Adipocyte (in vitro differentiated cells): ENCODE measurements at regions not wholly inside any gene's neighbourhood (a gene's known extent, or its start where the extent isn't known, plus 50 kb on each side); places are given as distances from the start of the nearest gene placed in this dataset.

Source experiments
- DNase-seq: peaks from one replicate; pipeline ENCODE4 v3.0.0-alpha.2; 2015; ENCODE audit warnings: low read depth
- H3K27me3 ChIP-seq: replicated peaks from 2 replicates; pipeline ENCODE4 v1.7.0; 2013; ENCODE audit warnings: mild to moderate bottlenecking, low read length, moderate library complexity; ENCODE audit not compliant: control insufficient read depth, insufficient read depth
- H3K36me3 ChIP-seq: 2 replicates; pipeline ENCODE4 v1.7.0; 2013; ENCODE audit warnings: low read length, mild to moderate bottlenecking, moderate library complexity; ENCODE audit not compliant: control insufficient read depth, insufficient read depth, severe bottlenecking
- H3K4me1 ChIP-seq: 2 replicates; pipeline ENCODE4 v1.7.0; 2013; ENCODE audit warnings: mild to moderate bottlenecking, low read length, moderate library complexity; ENCODE audit not compliant: control insufficient read depth, insufficient read depth
- H3K4me3 ChIP-seq: 2 replicates; pipeline ENCODE4 v1.7.0; 2013; ENCODE audit warnings: mild to moderate bottlenecking, low read length, moderate library complexity
- H3K9ac ChIP-seq: 2 replicates; pipeline ENCODE4 v1.7.0; 2013; ENCODE audit warnings: mild to moderate bottlenecking, low read length, moderate library complexity
- H3K9me3 ChIP-seq: 2 replicates; pipeline ENCODE4 v1.7.0; 2013; ENCODE audit warnings: mild to moderate bottlenecking, low read length, moderate library complexity; ENCODE audit not compliant: control insufficient read depth

- H3K9me3 ChIP-seq, result no peaks in the 10 kb centered on the region
- no peaks in the 10 kb centered on the region for H3K4me1 ChIP-seq
- no peak overlapping the region for H3K9ac ChIP-seq
- DNase-seq, result no peak
- H3K36me3 ChIP-seq, result no peaks in the 10 kb centered on the region
- no peak overlapping the region for H3K4me3 ChIP-seq
- no peaks in the 10 kb centered on the region for H3K27me3 ChIP-seq
Observed at GRCh38 chr6:74742793-74743508, 462.9 kb downstream of the COL12A1 start.

GRCh38 chr6:74741646-74742045, 464.2 kb downstream of the COL12A1 start:
- H3K27me3 ChIP-seq, result no peaks in the 10 kb centered on the region
- H3K9ac ChIP-seq, result no peak overlapping the region
- no peaks in the 10 kb centered on the region for H3K4me1 ChIP-seq
- peaks cover 5% of the 10 kb centered on the region for H3K9me3 ChIP-seq
- no peak for DNase-seq
- no peaks in the 10 kb centered on the region for H3K36me3 ChIP-seq
- no peak overlapping the region for H3K4me3 ChIP-seq

- H3K27me3 ChIP-seq, result no peaks in the 10 kb centered on the region
- H3K9ac ChIP-seq, result peak overlapping the region; percentile 84
- H3K36me3 ChIP-seq, result no peaks in the 10 kb centered on the region
- peak; percentile 97 for DNase-seq
- peak overlapping the region; percentile 60 for H3K4me3 ChIP-seq
- H3K9me3 ChIP-seq, result peaks cover 9% of the 10 kb centered on the region
- peaks cover 37% of the 10 kb centered on the region for H3K4me1 ChIP-seq
Observed at GRCh38 chr6:74735304-74735703, 470.5 kb downstream of the COL12A1 start.

GRCh38 chr6:74734901-74735300, 471.0 kb downstream of the COL12A1 start:
- Histone ChIP-seq H3K9ac (peak overlapping the region; percentile 84), H3K36me3 (no peaks in the 10 kb centered on the region), H3K4me1 (peaks cover 37% of the 10 kb centered on the region), H3K27me3 (no peaks in the 10 kb centered on the region), H3K9me3 (peaks cover 9% of the 10 kb centered on the region), H3K4me3 (peak overlapping the region; percentile 60)
- DNase-seq, result peak; percentile 71

GRCh38 chr6:74733830-74734620, 471.8 kb downstream of the COL12A1 start:
- H3K4me3 ChIP-seq, result peak overlapping the region; percentile 60
- H3K4me1 ChIP-seq, result peaks cover 37% of the 10 kb centered on the region
- no peaks in the 10 kb centered on the region for H3K36me3 ChIP-seq

GRCh38 chr6:74731931-74732330, 473.9 kb downstream of the COL12A1 start:
- no peak overlapping the region for H3K9ac ChIP-seq
- DNase-seq, result peak; percentile 75
- H3K36me3 ChIP-seq, result no peaks in the 10 kb centered on the region
- peaks cover 37% of the 10 kb centered on the region for H3K4me1 ChIP-seq
- H3K9me3 ChIP-seq, result peaks cover 7% of the 10 kb centered on the region
- no peaks in the 10 kb centered on the region for H3K27me3 ChIP-seq
- no peak overlapping the region for H3K4me3 ChIP-seq

More at GRCh38 chr6:74733830-74734620, 471.8 kb downstream of the COL12A1 start:
- Histone ChIP-seq H3K27me3 (no peaks in the 10 kb centered on the region), H3K9ac (peak overlapping the region; percentile 84), H3K9me3 (peaks cover 9% of the 10 kb centered on the region)
- DNase-seq, result peak; percentile 72

GRCh38 chr6:74731204-74731603, 474.6 kb downstream of the COL12A1 start:
- Histone ChIP-seq H3K9me3 (no peaks in the 10 kb centered on the region), H3K4me1 (peaks cover 37% of the 10 kb centered on the region), H3K4me3 (no peak overlapping the region), H3K36me3 (no peaks in the 10 kb centered on the region), H3K9ac (no peak overlapping the region), H3K27me3 (no peaks in the 10 kb centered on the region)
- peak; percentile 70 for DNase-seq

GRCh38 chr6:74720923-74721322, 484.9 kb downstream of the COL12A1 start:
- no peaks in the 10 kb centered on the region for H3K27me3 ChIP-seq
- H3K36me3 ChIP-seq, result no peaks in the 10 kb centered on the region
- H3K4me3 ChIP-seq, result no peak overlapping the region
- no peak for DNase-seq
- peaks cover 1% of the 10 kb centered on the region for H3K4me1 ChIP-seq
- H3K9me3 ChIP-seq, result peaks cover 14% of the 10 kb centered on the region
- H3K9ac ChIP-seq, result no peak overlapping the region

- peak; percentile 34 for DNase-seq
- no peaks in the 10 kb centered on the region for H3K27me3 ChIP-seq
- peaks cover 4% of the 10 kb centered on the region for H3K4me1 ChIP-seq
- H3K9me3 ChIP-seq, result peaks cover 14% of the 10 kb centered on the region
- no peaks in the 10 kb centered on the region for H3K36me3 ChIP-seq
- H3K4me3 ChIP-seq, result no peak overlapping the region
- H3K9ac ChIP-seq, result no peak overlapping the region
Observed at GRCh38 chr6:74717591-74717990, 488.3 kb downstream of the COL12A1 start.

- DNase-seq, result peak; percentile 86
Observed at GRCh38 chr6:74715355-74716085, 490.3 kb downstream of the COL12A1 start.

GRCh38 chr6:74713941-74714340, 491.9 kb downstream of the COL12A1 start:
- no peaks in the 10 kb centered on the region for H3K36me3 ChIP-seq
- DNase-seq, result no peak
- no peak overlapping the region for H3K4me3 ChIP-seq
- H3K9me3 ChIP-seq, result peaks cover 14% of the 10 kb centered on the region
- no peak overlapping the region for H3K9ac ChIP-seq
- H3K27me3 ChIP-seq, result no peaks in the 10 kb centered on the region
- H3K4me1 ChIP-seq, result peaks cover 4% of the 10 kb centered on the region

More at GRCh38 chr6:74715355-74716085, 490.3 kb downstream of the COL12A1 start:
- Histone ChIP-seq H3K9ac (no peak overlapping the region), H3K4me1 (peaks cover 4% of the 10 kb centered on the region), H3K9me3 (peaks cover 14% of the 10 kb centered on the region), H3K36me3 (no peaks in the 10 kb centered on the region), H3K27me3 (no peaks in the 10 kb centered on the region), H3K4me3 (no peak overlapping the region)
